Kidney (tissue), 13 donors: ENCODE measurements at regions not wholly inside any gene's neighbourhood (a gene's known extent, or its start where the extent isn't known, plus 50 kb on each side); places are given as distances from the start of the nearest gene placed in this dataset.

Experiments
- DNase-seq, 5 donors: peaks; one replicate each; pipeline ENCODE4 v3.0.0-alpha.2; 2013 to 2020
- FAIRE-seq: peaks from 2 replicates; lab custom pipeline; 2012; peaks lifted over from hg19 to GRCh38; lab: Jason Lieb, UNC
- H3K27ac ChIP-seq, 2 donors: one replicate each; pipeline ENCODE4 v1.7.0; 2013; ENCODE audit warnings: low read depth in 2 of 2, low read length in 2 of 2, inconsistent platforms in 1 of 2
- H3K27me3 ChIP-seq: one replicate; pipeline ENCODE4 v1.7.1; 2013; ENCODE audit warnings: low read length, inconsistent platforms; ENCODE audit not compliant: control insufficient read depth, insufficient read depth
- H3K36me3 ChIP-seq, 3 donors: one replicate each; pipeline versions ENCODE4 v1.7.0 to v1.7.1; 2013; ENCODE audit warnings: low read length in 3 of 3, control low read depth in 1 of 3, inconsistent platforms in 1 of 3; ENCODE audit not compliant: insufficient read depth in 3 of 3, control insufficient read depth in 2 of 3
- H3K4me1 ChIP-seq, 3 donors: one replicate each; pipeline versions ENCODE4 v1.7.0 to v1.7.1; 2013; ENCODE audit warnings: low read length in 3 of 3, inconsistent platforms in 1 of 3, low read depth in 1 of 3; ENCODE audit not compliant: control insufficient read depth in 2 of 3, insufficient read depth in 2 of 3
- H3K4me3 ChIP-seq, 3 donors: one replicate each; pipeline versions ENCODE4 v1.7.0 to v1.8.1; 2013; ENCODE audit warnings: low read length in 3 of 3, control low read depth in 1 of 3, inconsistent platforms in 1 of 3
- H3K9ac ChIP-seq, 3 donors: one replicate each; pipeline versions ENCODE4 v1.7.0 to v1.7.1; 2013; ENCODE audit warnings: low read length in 3 of 3, control low read depth in 1 of 3, inconsistent platforms in 1 of 3
- H3K9me3 ChIP-seq, 3 donors: one replicate each; pipeline versions ENCODE4 v1.7.0 to v1.7.1; 2013; ENCODE audit warnings: low read length in 3 of 3, control low read depth in 1 of 3, inconsistent platforms in 1 of 3; ENCODE audit not compliant: control insufficient read depth in 2 of 3, insufficient read depth in 1 of 3
- intact Hi-C: fragments of 100-400 bp; cut with DNase I; formaldehyde crosslinking; loops from one replicate; pipeline ENCODE4 v1.11.1; 2022
- TF ChIP-seq, protein P1 (sequence below): IDR thresholded peaks from 3 replicates; pipeline ENCODE4 v1.5.1; 2012; ENCODE audit warnings: mild to moderate bottlenecking, moderate library complexity, borderline replicate concordance; ENCODE audit not compliant: insufficient read depth; ENCODE audit errors: extremely low read depth
- donor health status: control.
- donor health status: control.
- donor health status: control.
- donor health status: control.
- donor health status: control.
- donor health status: DM: yes; HTN: yes; CAD: no.
- donor health status: Normal renal cell carcinoma (clear cell type).

DNA sequence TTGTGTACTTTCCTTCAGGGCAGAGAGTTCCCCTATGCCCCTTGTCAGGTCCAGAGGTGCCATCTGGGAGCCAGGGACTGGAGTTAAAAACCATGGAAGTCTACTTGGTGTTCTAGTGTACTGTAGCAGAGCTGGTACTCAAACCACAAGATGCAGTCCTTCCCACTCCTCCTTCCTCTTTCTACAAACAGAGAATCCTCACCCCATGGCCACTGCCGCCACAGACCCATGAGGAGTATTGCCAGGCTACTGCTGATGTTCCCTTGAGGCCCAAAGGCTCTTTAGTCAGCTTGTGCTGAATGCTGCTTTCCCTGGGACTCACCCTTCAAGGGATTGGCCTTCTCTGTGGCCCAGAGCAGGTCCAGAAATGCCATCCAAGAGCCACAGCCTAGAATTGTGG, 229.2 kb upstream of the ZPLD1 start:
- FAIRE-seq = no peak
- Histone ChIP-seq H3K9me3 (no peaks in the 10 kb centered on the region), H3K9ac (no peak overlapping the region), H3K27me3 (no peaks in the 10 kb centered on the region), H3K4me1 (peaks cover 0 to 9% (median 4%) of the 10 kb centered on the region in 3 donors), H3K36me3 (no peaks in the 10 kb centered on the region), H3K27ac (no peak overlapping the region), H3K4me3 (no peak overlapping the region)
- TF ChIP-seq, protein P1, sequence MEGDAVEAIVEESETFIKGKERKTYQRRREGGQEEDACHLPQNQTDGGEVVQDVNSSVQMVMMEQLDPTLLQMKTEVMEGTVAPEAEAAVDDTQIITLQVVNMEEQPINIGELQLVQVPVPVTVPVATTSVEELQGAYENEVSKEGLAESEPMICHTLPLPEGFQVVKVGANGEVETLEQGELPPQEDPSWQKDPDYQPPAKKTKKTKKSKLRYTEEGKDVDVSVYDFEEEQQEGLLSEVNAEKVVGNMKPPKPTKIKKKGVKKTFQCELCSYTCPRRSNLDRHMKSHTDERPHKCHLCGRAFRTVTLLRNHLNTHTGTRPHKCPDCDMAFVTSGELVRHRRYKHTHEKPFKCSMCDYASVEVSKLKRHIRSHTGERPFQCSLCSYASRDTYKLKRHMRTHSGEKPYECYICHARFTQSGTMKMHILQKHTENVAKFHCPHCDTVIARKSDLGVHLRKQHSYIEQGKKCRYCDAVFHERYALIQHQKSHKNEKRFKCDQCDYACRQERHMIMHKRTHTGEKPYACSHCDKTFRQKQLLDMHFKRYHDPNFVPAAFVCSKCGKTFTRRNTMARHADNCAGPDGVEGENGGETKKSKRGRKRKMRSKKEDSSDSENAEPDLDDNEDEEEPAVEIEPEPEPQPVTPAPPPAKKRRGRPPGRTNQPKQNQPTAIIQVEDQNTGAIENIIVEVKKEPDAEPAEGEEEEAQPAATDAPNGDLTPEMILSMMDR = no peak
- no peak for DNase-seq
- intact Hi-C loops = no loop called here

DNA sequence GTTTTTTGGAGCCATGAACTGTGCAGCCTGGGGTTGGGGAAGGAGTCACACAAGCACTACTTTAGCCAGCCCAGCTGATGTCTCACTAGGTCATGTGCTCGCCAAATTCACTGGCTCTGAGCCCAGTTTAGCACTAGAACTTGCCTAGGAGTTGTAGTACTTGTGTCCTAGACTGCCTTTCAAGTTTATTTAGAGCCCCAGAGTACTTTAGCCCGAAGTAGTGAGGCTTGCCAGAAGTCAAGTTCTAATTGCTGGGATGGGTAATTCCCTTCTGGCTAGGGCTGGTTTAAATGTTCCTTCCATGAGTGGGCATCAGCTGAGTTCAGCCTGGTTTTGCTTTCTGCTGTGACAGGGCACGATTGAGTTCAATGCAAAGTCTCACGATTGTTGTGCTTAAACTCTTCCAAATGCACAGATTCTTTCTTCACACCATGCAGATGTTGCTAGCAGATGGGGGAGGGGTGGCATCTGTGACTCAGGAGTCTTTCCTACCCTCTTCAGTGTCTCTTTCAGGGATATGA, 228.2 kb upstream of the ZPLD1 start:
- intact Hi-C loops = no loop called here
- TF ChIP-seq, protein P1 = no peak
- H3K9ac ChIP-seq = peak overlapping the region in 1 of 3 donors; percentile 36
- H3K27ac ChIP-seq = peak overlapping the region in 1 of 2 donors; percentile 70
- H3K4me3 ChIP-seq = peak overlapping the region in 1 of 3 donors; percentile 25
- peak in 2 of 5 donors; percentile 38 to 88 for DNase-seq
- no peak for FAIRE-seq
- H3K36me3 ChIP-seq = no peaks in the 10 kb centered on the region
- no peaks in the 10 kb centered on the region for H3K27me3 ChIP-seq
- H3K4me1 ChIP-seq = peaks cover 0 to 9% (median 4%) of the 10 kb centered on the region in 3 donors
- no peaks in the 10 kb centered on the region for H3K9me3 ChIP-seq

DNA sequence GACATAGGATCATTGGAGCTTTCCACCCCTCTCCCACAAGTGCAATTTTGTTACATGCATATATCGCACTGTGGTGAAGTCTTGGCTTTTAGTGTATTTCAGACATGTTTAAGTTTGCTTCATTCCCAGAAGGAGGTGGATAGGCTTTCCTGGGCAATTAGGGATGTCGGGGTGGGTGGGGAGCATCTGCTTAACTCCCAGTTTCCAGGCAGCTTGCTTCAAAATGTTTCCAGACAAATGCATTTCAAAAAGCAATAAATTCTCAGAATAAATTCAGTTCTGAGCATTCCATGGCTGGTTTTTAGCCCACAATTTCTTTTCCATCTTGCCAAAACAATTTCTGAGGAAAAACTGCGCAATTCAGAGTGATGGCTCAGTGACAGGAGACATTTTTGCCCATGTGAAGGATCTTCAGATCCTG, 227.7 kb upstream of the ZPLD1 start:
- intact Hi-C loops = no loop called here
- DNase-seq = no peak
- TF ChIP-seq, protein P1 = no peak
- Histone ChIP-seq H3K36me3 (no peaks in the 10 kb centered on the region), H3K4me3 (no peak overlapping the region), H3K27me3 (no peaks in the 10 kb centered on the region), H3K9ac (no peak overlapping the region), H3K9me3 (no peaks in the 10 kb centered on the region), H3K4me1 (peaks cover 0 to 9% (median 4%) of the 10 kb centered on the region in 3 donors), H3K27ac (peak overlapping the region in 1 of 2 donors; percentile 70)
- FAIRE-seq = no peak

GRCh38 chr3:102215166-102215565, 219.6 kb upstream of the ZPLD1 start:
- no peak overlapping the region for H3K27ac ChIP-seq
- no peak overlapping the region for H3K4me3 ChIP-seq
- no peak overlapping the region for H3K9ac ChIP-seq
- no peaks in the 10 kb centered on the region for H3K27me3 ChIP-seq
- intact Hi-C loops = no loop called here
- TF ChIP-seq, protein P1 = no peak
- no peaks in the 10 kb centered on the region for H3K9me3 ChIP-seq
- FAIRE-seq = no peak
- H3K36me3 ChIP-seq = no peaks in the 10 kb centered on the region
- H3K4me1 ChIP-seq = no peaks in the 10 kb centered on the region
- DNase-seq = no peak
